Activated naive CD4-positive, alpha-beta T cell treated with anti-CD3 and anti-CD28 coated beads for 36 hours (primary cell): ENCODE measurements at regions not wholly inside any gene's neighbourhood (a gene's known extent, or its start where the extent isn't known, plus 50 kb on each side); places are given as distances from the start of the nearest gene placed in this dataset.

Source experiments
- CTCF ChIA-PET: fragments of 350-600 bp; sonication (Branson Sonifier 250); formaldehyde crosslinking; loops from one replicate; lab custom pipeline; 2021; ENCODE audit warnings: antibody characterized with exemption; lab: Charles Lee
- DNase-seq: peaks from one replicate; pipeline ENCODE4 v3.0.0-alpha.2; 2020
- H3K27ac Mint-ChIP-seq: one replicate; pipeline ENCODE4 v1.8.0; 2021; ENCODE audit warnings: mild to moderate bottlenecking, mixed read lengths
- H3K27me3 Mint-ChIP-seq: one replicate; pipeline ENCODE4 v1.8.0; 2021; ENCODE audit warnings: low read depth, mixed read lengths
- H3K36me3 Mint-ChIP-seq: one replicate; pipeline ENCODE4 v1.8.0; 2021; ENCODE audit warnings: low read depth, mixed read lengths
- H3K4me1 Mint-ChIP-seq: one replicate; pipeline ENCODE4 v1.8.0; 2021; ENCODE audit warnings: low read depth, mixed read lengths
- H3K4me3 Mint-ChIP-seq: one replicate; pipeline ENCODE4 v1.8.0; 2021; ENCODE audit warnings: mild to moderate bottlenecking, moderate library complexity, mixed read lengths
- H3K9me3 Mint-ChIP-seq: one replicate; pipeline ENCODE4 v1.8.0; 2021; ENCODE audit warnings: mixed read lengths
- intact Hi-C: fragments of 100-400 bp; cut with micrococcal nuclease; formaldehyde crosslinking; loops from one replicate; pipeline ENCODE4 v1.15.1; 2023

DNA sequence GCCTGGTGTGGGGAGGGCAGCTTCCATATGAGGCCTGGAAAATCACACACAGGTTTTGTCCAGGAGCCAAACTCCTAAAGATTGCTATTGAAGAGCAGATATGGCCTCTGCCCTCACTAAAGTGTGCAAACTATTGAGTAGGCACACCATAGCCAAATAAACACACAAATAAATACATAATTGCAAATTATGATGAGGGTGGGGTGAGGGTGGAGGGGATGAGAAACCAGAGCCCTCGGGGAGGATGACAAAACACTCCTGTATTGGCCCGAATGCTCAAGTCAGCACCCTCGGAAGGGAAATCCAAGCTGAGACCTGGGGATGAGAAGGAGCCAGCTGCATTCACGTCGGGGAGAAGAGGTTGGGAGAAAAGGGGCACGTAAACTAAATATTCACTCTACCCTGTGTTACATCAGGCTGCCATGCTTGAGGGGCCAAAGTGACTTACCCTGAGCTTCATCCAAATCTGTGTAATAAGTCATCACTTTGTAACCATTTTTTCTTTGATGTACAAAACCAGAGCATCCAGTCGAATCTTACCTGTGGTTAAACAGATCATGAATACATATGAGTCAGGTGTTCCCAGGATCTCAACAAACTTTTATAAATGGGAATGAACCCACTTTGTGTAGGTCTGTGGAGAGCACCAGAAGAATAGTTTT is 73.9 kb upstream of the PCSK1 start:
- Mint-ChIP-seq H3K27me3 (no peaks in the 10 kb centered on the region), H3K4me1 (peaks cover 4% of the 10 kb centered on the region), H3K36me3 (no peaks in the 10 kb centered on the region), H3K9me3 (no peaks in the 10 kb centered on the region), H3K27ac (no peak overlapping the region), H3K4me3 (no peak overlapping the region)
- CTCF ChIA-PET: no interaction called here
- DNase-seq: no peak
- intact Hi-C loops: no loop called here

DNA sequence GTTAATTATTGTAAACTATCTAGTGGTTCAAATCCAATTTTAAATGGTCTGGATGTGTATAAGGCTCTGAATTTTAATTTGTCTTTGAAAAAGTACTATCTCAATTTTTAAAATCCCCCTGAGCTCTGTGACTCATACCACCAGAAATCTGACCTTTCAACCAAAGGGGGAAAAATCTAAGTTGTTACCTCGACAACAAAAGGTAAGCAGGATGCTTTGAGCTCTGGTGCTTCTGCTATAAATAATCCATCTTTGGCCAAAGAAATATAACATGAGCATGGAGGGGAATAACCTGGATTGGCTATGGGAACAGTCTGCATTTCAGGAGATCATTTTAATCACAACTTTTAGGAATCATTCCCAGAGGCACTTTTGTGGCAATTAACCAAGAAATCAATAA is 76.3 kb upstream of the PCSK1 start:
- Mint-ChIP-seq H3K4me1 (peaks cover 4% of the 10 kb centered on the region), H3K4me3 (no peak overlapping the region), H3K27ac (no peak overlapping the region), H3K9me3 (no peaks in the 10 kb centered on the region), H3K36me3 (no peaks in the 10 kb centered on the region), H3K27me3 (peaks cover 3% of the 10 kb centered on the region)
- CTCF ChIA-PET: interaction anchor here (0.7 kb wide), 1 partner anchor 16 kb away, joined by 3 read pairs; no protein-coding TSS in a partner anchor
- DNase-seq: no peak
- intact Hi-C loops: loop anchor here (2.0 kb wide), 1 partner anchor 29 kb away; no protein-coding TSS in a partner anchor

DNA sequence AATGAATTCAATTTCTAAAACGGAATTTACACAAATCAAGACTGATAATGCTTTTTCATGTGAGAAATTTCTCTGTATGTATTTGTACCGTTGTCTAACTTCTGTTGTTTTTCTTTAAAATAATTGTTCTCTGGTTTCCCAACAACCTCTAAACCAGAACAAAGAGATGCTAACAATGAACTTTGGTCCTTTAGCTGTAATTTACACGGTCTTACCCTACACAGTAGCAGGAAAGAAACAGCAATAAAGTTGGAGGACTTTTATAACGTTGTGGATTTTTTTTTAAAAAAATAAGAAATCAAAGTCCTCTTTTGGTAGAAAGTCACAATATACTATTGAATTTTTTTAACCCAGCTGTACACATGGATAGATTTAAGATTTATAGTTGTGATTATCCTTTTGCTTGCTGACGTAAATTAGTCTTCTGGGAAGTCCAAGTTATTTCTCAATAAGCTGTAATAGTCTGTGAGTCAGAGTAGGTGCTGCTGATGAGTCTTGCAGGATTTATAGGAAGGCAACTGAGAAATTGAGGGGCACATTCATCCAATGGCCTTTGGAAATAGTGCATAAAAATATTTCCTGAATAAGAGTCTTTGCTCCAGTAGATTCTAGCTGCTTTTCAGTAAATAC is 76.8 kb upstream of the PCSK1 start:
- CTCF ChIA-PET: interaction anchor here (0.7 kb wide), 1 partner anchor 15 kb away, joined by 3 read pairs; no protein-coding TSS in a partner anchor
- Mint-ChIP-seq H3K4me1 (peaks cover 4% of the 10 kb centered on the region), H3K4me3 (no peak overlapping the region), H3K27ac (no peak overlapping the region), H3K9me3 (no peaks in the 10 kb centered on the region), H3K36me3 (no peaks in the 10 kb centered on the region), H3K27me3 (peaks cover 5% of the 10 kb centered on the region)
- intact Hi-C loops: loop anchor here (2.0 kb wide), 1 partner anchor 29 kb away; no protein-coding TSS in a partner anchor
- DNase-seq: no peak

DNA sequence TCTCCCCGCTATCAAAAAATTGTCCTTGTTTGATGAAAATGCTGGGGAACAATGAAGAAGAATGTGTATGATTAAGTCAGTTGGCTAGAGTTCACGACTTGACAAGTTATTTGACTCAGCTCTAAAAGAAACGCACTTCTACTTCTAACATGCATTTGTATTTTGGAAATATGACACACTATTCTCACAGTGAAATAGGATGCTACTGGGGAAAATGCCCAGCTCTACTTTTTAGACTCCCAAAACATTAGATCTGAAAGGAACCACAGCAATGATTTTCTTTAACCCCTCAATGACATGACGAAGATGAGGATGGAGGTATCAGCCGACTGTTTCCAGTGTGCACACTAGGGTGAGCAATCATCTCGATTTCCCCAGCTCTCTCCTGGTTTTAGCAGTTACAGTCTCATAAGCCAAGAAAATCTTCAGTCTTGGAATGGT is 83.6 kb upstream of the PCSK1 start:
- H3K36me3 Mint-ChIP-seq: no peaks in the 10 kb centered on the region
- H3K4me3 Mint-ChIP-seq: no peak overlapping the region
- H3K27me3 Mint-ChIP-seq: peaks cover 5% of the 10 kb centered on the region
- DNase-seq: no peak
- CTCF ChIA-PET: interaction anchor here (0.6 kb wide), 1 partner anchor 26 kb away, joined by 3 read pairs; no protein-coding TSS in a partner anchor
- no peaks in the 10 kb centered on the region for H3K4me1 Mint-ChIP-seq
- no peak overlapping the region for H3K27ac Mint-ChIP-seq
- intact Hi-C loops: no loop called here
- no peaks in the 10 kb centered on the region for H3K9me3 Mint-ChIP-seq

DNA sequence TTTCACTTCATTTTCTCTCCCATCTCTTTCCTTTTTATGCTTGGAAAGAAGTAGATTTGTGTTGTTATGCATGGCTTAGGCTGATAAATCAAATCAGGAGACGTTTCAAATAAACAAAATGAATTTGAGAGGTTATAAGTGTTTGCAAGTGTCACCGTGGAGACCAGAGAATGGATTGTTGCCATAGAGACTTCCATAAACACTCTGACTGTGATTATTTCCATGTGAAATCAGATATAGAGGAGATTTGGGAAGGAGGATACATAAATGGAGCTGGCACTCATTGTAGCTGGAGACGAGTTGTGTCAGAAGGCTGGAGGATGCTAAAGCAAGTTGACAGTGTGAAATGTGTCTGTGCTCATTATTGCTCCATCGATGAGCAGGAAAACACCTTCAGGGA is 84.2 kb upstream of the PCSK1 start:
- Mint-ChIP-seq H3K36me3 (no peaks in the 10 kb centered on the region), H3K4me3 (no peak overlapping the region)
- CTCF ChIA-PET: interaction anchor here (0.6 to 0.9 kb wide), 2 partner anchors 11 to 25 kb away, joined by 3 read pairs; no protein-coding TSS in a partner anchor

DNA sequence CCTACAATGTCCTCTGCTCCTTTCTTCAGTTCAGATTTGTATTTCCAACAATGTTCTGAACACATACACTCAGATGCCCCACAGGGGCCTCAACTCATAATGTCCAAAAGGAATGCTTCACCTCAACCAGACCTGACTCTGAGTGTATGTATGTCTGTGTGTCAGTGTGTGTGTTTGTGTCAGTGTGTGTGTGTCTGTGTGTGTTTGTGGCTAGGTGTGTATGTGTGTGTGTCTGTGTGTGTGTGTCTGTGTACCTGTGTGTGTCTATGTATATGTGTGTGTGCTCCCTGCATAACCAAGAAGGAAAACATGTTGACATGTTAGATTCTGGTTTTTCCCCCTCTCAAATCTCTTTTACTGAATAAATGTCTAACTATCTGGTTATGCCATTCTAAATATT is 87.3 kb upstream of the PCSK1 start:
- Mint-ChIP-seq H3K9me3 (no peaks in the 10 kb centered on the region), H3K4me3 (no peak overlapping the region), H3K4me1 (no peaks in the 10 kb centered on the region), H3K27me3 (no peaks in the 10 kb centered on the region), H3K27ac (no peak overlapping the region), H3K36me3 (no peaks in the 10 kb centered on the region)
- CTCF ChIA-PET: no interaction called here
- no peak for DNase-seq
- intact Hi-C loops: no loop called here

More for the DNA sequence above, 84.2 kb upstream of the PCSK1 start:
- DNase-seq: no peak
- H3K27me3 Mint-ChIP-seq: peaks cover 5% of the 10 kb centered on the region
- H3K4me1 Mint-ChIP-seq: no peaks in the 10 kb centered on the region
- intact Hi-C loops: no loop called here
- no peak overlapping the region for H3K27ac Mint-ChIP-seq
- H3K9me3 Mint-ChIP-seq: no peaks in the 10 kb centered on the region

DNA sequence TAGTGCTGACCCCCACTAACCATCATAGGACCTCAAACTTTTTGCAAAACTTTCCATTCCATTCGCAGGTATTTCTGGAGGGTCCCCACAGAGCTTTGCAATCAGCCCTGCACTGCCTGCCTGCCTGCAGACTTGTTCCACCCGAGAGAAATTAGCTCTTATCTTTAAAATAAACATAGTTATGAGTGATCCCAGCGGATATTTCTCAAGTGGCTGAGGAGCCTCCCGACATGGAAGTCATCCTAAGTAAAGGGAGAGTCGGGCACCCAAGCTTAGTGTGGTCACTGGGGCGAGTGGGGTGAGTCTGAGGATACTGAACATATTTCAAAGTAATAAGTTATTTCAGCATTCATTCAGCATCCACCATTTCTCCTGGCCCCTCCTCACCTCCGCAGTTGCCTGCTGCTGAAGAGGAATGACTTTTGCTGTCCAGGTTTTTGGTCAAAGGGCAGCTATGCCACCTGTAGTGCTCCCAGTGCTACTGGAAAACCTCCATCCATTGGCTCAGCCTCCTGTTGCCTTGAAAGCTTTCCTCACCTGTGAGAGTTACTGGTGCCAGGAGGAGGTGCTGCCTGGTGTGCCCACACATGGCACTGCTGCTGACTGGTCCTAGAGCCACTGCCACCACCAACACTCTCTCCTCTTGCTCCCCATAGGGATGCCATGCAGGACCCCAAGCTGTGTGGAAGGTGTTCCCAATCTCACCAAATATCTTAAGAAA is 89.7 kb upstream of the PCSK1 start:
- Mint-ChIP-seq H3K4me3 (no peak overlapping the region), H3K36me3 (no peaks in the 10 kb centered on the region), H3K27ac (no peak overlapping the region), H3K9me3 (no peaks in the 10 kb centered on the region), H3K27me3 (no peaks in the 10 kb centered on the region), H3K4me1 (no peaks in the 10 kb centered on the region)
- CTCF ChIA-PET: no interaction called here
- no peak for DNase-seq
- intact Hi-C loops: no loop called here

DNA sequence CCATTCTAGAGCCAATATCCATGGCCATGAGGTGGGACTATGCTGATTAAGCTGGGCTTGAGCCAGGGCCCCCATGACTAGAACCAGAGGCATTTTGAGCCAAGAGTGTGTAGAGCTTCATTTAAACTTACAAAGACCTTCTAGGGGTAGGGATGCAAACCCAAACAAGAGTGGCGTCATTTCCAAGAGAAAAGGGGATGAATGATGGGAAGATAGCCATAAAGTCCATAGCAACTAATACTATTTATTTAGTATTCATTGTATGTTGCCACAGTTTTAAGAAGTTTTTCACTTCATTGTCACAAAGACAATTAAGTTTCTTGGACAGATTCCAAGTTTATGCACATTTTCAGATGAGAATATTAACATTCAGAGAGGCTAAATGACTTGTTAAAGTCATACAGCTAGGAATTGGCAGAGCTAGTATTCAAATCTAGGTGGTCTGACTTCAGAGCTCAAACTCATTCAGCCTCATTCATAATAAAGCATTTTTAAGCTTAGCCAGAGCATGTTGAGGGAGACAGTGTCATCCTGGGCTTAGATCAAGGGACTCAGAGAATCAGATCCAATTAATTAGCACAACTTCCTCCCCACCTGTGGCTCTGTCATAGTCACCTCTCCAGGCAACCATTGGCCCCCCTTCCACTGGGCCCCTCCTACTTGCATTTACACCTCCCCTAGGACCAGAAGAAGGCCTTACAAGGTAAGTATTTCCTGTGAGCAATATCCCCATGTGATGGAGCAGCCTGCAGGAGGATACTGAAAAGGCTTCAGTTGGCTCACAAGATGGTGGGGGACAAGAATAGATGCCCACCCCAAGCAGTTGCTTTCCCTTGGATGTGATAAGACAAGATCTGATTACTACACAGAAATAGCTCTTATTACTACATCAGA is 95.0 kb upstream of the PCSK1 start:
- CTCF ChIA-PET: interaction anchor here (1.0 to 1.4 kb wide), 3 partner anchors 9 to 60 kb away, joined by 3 to 10 read pairs (median 4); no protein-coding TSS in a partner anchor
- DNase-seq: no peak
- Mint-ChIP-seq H3K4me1 (peaks cover 7% of the 10 kb centered on the region), H3K4me3 (no peak overlapping the region), H3K27ac (no peak overlapping the region), H3K27me3 (no peaks in the 10 kb centered on the region), H3K9me3 (no peaks in the 10 kb centered on the region), H3K36me3 (no peaks in the 10 kb centered on the region)
- intact Hi-C loops: no loop called here

DNA sequence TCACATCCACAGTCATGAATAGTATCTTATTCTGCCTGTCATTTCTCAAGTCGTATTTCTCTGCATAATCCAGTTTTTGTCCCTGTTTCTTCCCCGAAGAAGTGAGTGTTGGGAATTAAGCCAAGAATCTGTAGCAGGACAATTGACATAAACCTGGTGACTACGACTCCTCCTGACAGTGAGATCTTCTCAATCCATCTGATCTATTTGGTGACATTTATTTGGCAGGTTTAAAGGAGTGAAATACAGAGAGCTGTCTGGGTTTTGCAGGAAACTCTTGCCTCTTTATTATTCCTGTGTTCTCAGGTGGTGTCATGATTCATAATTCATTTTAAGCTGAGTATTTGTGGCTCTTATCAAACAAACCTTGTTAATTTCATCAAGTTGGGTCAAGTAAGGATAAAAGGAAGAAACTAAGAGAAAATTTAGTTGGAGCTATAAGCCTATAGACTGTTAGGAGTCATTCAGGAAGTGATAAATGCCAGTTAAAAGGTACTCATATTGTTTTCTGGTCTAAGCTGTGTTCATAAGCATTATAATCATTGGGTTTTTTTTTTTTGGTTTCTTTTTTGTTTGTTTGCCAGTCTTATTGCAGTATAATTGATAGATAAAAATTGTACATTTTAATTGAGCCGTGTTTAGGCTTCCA is 95.9 kb upstream of the PCSK1 start:
- H3K36me3 Mint-ChIP-seq: no peaks in the 10 kb centered on the region
- no peaks in the 10 kb centered on the region for H3K27me3 Mint-ChIP-seq
- CTCF ChIA-PET: interaction anchor here (0.8 to 1.4 kb wide), 5 partner anchors 8 to 407 kb away, joined by 3 to 10 read pairs (median 4); partner anchors contain the start of gene LNPEP
- DNase-seq: no peak
- intact Hi-C loops: no loop called here
- H3K4me3 Mint-ChIP-seq: no peak overlapping the region
- peaks cover 7% of the 10 kb centered on the region for H3K4me1 Mint-ChIP-seq
- no peak overlapping the region for H3K27ac Mint-ChIP-seq
- H3K9me3 Mint-ChIP-seq: no peaks in the 10 kb centered on the region

DNA sequence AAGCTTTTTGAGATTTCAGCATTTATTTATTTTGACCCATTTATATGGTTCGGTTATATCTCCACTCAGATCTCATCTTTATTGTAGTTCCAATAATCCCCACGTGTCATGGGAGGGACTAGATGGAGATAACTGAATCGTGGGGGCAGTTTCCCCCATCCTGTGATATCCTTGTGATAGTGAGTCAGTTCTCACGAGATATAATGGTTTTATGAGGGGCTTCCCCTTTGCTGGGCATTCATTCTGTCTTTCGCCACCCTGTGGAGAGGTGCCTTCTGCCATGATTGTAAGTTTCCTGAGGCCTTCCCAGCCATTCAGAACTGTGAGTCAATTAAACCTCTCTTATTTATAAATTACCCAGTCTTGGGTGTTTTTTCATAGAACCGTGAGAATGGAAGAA is 96.5 kb upstream of the PCSK1 start:
- H3K27ac Mint-ChIP-seq: no peak overlapping the region
- peaks cover 7% of the 10 kb centered on the region for H3K4me1 Mint-ChIP-seq
- no peak for DNase-seq
- CTCF ChIA-PET: interaction anchor here (0.8 to 1.3 kb wide), 3 partner anchors 28 to 407 kb away, joined by 3 to 4 read pairs (median 3); partner anchors contain the start of gene LNPEP
- no peaks in the 10 kb centered on the region for H3K36me3 Mint-ChIP-seq
- intact Hi-C loops: no loop called here
- no peaks in the 10 kb centered on the region for H3K9me3 Mint-ChIP-seq
- H3K4me3 Mint-ChIP-seq: no peak overlapping the region
- H3K27me3 Mint-ChIP-seq: no peaks in the 10 kb centered on the region

DNA sequence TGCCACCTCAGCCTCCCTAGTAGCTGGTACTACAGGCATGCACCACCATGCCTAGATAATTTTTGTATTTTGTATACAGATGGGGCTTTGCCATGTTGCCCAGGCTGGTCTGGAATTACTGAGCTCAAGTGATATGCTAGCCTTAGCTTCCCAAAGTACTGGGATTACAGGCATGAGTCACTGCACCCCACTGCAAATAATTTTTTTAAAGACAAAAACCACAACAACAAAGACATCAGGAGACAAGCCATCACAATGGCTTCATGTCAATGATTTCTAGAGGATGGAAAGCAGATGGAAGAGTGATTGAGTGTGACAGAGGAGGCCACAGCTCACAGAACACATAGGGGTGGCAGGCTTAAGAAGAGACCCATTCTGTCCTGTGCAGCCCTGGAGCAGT is 97.9 kb upstream of the PCSK1 start:
- intact Hi-C loops: loop anchor here (10.0 kb wide), 1 partner anchor 474 kb away; no protein-coding TSS in a partner anchor
- Mint-ChIP-seq H3K27me3 (no peaks in the 10 kb centered on the region), H3K4me3 (no peak overlapping the region), H3K4me1 (peaks cover 11% of the 10 kb centered on the region), H3K9me3 (no peaks in the 10 kb centered on the region), H3K36me3 (no peaks in the 10 kb centered on the region), H3K27ac (no peak overlapping the region)
- DNase-seq: no peak
- CTCF ChIA-PET: interaction anchor here (1.3 kb wide), 1 partner anchor 116 kb away, joined by 3 read pairs; no protein-coding TSS in a partner anchor
